Calu3 (cell line): ENCODE measurements at regions not wholly inside any gene's neighbourhood (a gene's known extent, or its start where the extent isn't known, plus 50 kb on each side); places are given as distances from the start of the nearest gene placed in this dataset.

ENCODE experiments used
- BruUV-seq: library from RNA; stranded (reverse); fragments of 400-500 nt; replicated peaks from 2 replicates; lab custom pipeline; 2021; lab: Mats Ljungman, UMichigan
- CTCF ChIA-PET: fragments of 300-600 bp; sonication (Branson Sonifier 250); formaldehyde crosslinking; loops from one replicate; lab custom pipeline; 2022; ENCODE audit warnings: antibody characterized with exemption; lab: Charles Lee
- DNase-seq: peaks from one replicate; pipeline ENCODE4 v3.0.0; 2022
- H3K27ac Mint-ChIP-seq: one replicate; pipeline ENCODE4 v1.8.0; 2022; ENCODE audit warnings: mixed read lengths; ENCODE audit not compliant: unreplicated experiment
- H3K27me3 Mint-ChIP-seq: one replicate; pipeline ENCODE4 v1.8.0; 2022; ENCODE audit warnings: mixed read lengths; ENCODE audit not compliant: unreplicated experiment
- H3K36me3 Mint-ChIP-seq: one replicate; pipeline ENCODE4 v1.8.0; 2022; ENCODE audit warnings: mild to moderate bottlenecking, moderate library complexity, mixed read lengths; ENCODE audit not compliant: insufficient read depth, unreplicated experiment
- H3K4me1 Mint-ChIP-seq: one replicate; pipeline ENCODE4 v1.8.0; 2022; ENCODE audit warnings: mild to moderate bottlenecking, low read depth, mixed read lengths; ENCODE audit not compliant: unreplicated experiment
- H3K4me3 Mint-ChIP-seq: one replicate; pipeline ENCODE4 v1.8.0; 2022; ENCODE audit warnings: mild to moderate bottlenecking, low read depth, moderate library complexity, mixed read lengths; ENCODE audit not compliant: unreplicated experiment
- H3K9me3 Mint-ChIP-seq: one replicate; pipeline ENCODE4 v1.8.0; 2022; ENCODE audit warnings: low read depth, mixed read lengths; ENCODE audit not compliant: unreplicated experiment
- CTCF ChIP-seq: fragments of 200-600 bp; IDR thresholded peaks from one replicate; pipeline ENCODE4 v1.8.0; 2022; ENCODE audit warnings: antibody characterized with exemption; ENCODE audit not compliant: unreplicated experiment
- intact Hi-C: fragments of 100-400 bp; cut with micrococcal nuclease; formaldehyde crosslinking; loops from one replicate; pipeline ENCODE4 v1.10.0; 2022; ENCODE audit not compliant: unreplicated experiment

DNA sequence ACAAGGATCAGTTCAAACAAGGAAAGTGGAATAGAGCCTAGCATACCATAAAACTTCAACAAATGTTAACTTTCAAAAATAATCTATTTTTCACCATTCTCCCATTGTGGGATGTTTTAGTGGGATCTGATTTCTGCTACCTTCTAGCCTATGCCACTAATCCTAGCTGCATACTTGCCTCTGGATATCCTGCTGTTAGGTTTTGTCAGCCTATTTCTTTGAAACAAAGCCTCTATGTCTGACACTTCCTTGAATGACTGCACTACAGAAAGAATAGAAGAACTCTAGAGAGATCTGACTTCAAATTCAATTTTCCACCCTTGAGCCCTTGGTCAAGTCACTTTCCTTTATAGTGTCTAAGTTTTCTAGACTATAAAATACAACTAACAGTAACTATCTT is 291.5 kb downstream of the PTH2R start:
- no peak for DNase-seq
- Mint-ChIP-seq H3K36me3 (no peaks in the 10 kb centered on the region), H3K9me3 (no peaks in the 10 kb centered on the region), H3K4me1 (no peaks in the 10 kb centered on the region), H3K4me3 (no peak overlapping the region), H3K27me3 (no peaks in the 10 kb centered on the region), H3K27ac (no peak overlapping the region)
- CTCF ChIA-PET = no interaction called here
- intact Hi-C loops = no loop called here
- no TSS peak for BruUV-seq
- TF ChIP-seq CTCF = no peak

- H3K27ac Mint-ChIP-seq = no peak overlapping the region
- intact Hi-C loops = no loop called here
- H3K36me3 Mint-ChIP-seq = no peaks in the 10 kb centered on the region
- H3K27me3 Mint-ChIP-seq = no peaks in the 10 kb centered on the region
- H3K4me1 Mint-ChIP-seq = peaks cover 13% of the 10 kb centered on the region
- CTCF ChIA-PET = no interaction called here
- no peak overlapping the region for H3K4me3 Mint-ChIP-seq
- DNase-seq = no peak
- peaks cover 3% of the 10 kb centered on the region for H3K9me3 Mint-ChIP-seq
- BruUV-seq = no TSS peak
- no peak for TF ChIP-seq CTCF
These were observed 301.9 kb downstream of the PTH2R start for GRCh38 chr2:208708486-208708885.

- Mint-ChIP-seq H3K27ac (no peak overlapping the region), H3K36me3 (no peaks in the 10 kb centered on the region), H3K27me3 (no peaks in the 10 kb centered on the region), H3K9me3 (no peaks in the 10 kb centered on the region), H3K4me3 (no peak overlapping the region), H3K4me1 (peaks cover 13% of the 10 kb centered on the region)
- no peak for TF ChIP-seq CTCF
- DNase-seq = no peak
- intact Hi-C loops = no loop called here
- BruUV-seq = no TSS peak
- CTCF ChIA-PET = no interaction called here
These were observed 305.0 kb downstream of the PTH2R start for GRCh38 chr2:208711598-208711997.

GRCh38 chr2:208713066-208713745 is 306.6 kb downstream of the PTH2R start:
- no peak for TF ChIP-seq CTCF
- intact Hi-C loops = no loop called here
- Mint-ChIP-seq H3K4me1 (peaks cover 13% of the 10 kb centered on the region), H3K9me3 (no peaks in the 10 kb centered on the region), H3K27me3 (no peaks in the 10 kb centered on the region), H3K4me3 (no peak overlapping the region), H3K36me3 (no peaks in the 10 kb centered on the region), H3K27ac (no peak overlapping the region)
- BruUV-seq = no TSS peak
- no peak for DNase-seq
- CTCF ChIA-PET = no interaction called here
